Common myeloid progenitor, CD34-positive (primary cell): ENCODE measurements at regions not wholly inside any gene's neighbourhood (a gene's known extent, or its start where the extent isn't known, plus 50 kb on each side); places are given as distances from the start of the nearest gene placed in this dataset.

Experiments
- CTCF ChIA-PET: fragments of 350-600 bp; sonication (Branson Sonifier 250); formaldehyde crosslinking; loops from one replicate; lab custom pipeline; 2021; ENCODE audit warnings: antibody characterized with exemption; lab: Charles Lee
- POLR2A ChIA-PET: fragments of 350-600 bp; sonication (Branson Sonifier 250); formaldehyde crosslinking; loops from one replicate; lab custom pipeline; 2021; ENCODE audit warnings: antibody characterized with exemption; lab: Charles Lee
- DNase-seq, 3 donors: peaks; one replicate each; pipeline versions ENCODE4 v3.0.0 to v3.0.0-alpha.2; 2013
- H3K27ac ChIP-seq, 2 experiments: 1 replicate in 1 of 2; 2 replicates in 1 of 2; pipeline ENCODE4 v1.7.0; 2013; ENCODE audit warnings: inconsistent platforms in 2 of 2, low read length in 2 of 2, mild to moderate bottlenecking in 2 of 2, low read depth in 1 of 2, moderate library complexity in 1 of 2; ENCODE audit not compliant: severe bottlenecking in 2 of 2, insufficient read depth in 1 of 2, poor library complexity in 1 of 2
- H3K27me3 ChIP-seq, 5 experiments: replicated peaks in 2 of 5; 1 replicate in 3 of 5; 2 replicates in 2 of 5; pipeline versions ENCODE4 v1.6.1 to v1.7.0; 2013; ENCODE audit warnings: low read length in 4 of 5, mild to moderate bottlenecking in 2 of 5, moderate library complexity in 2 of 5, inconsistent platforms in 1 of 5; ENCODE audit not compliant: insufficient read depth in 5 of 5, control insufficient read depth in 4 of 5
- H3K36me3 ChIP-seq, 4 experiments: 1 replicate in 2 of 4; 2 replicates in 2 of 4; pipeline versions ENCODE4 v1.6.1 to v1.7.0; 2013; ENCODE audit warnings: low read length in 3 of 4, control low read depth in 1 of 4, mild to moderate bottlenecking in 1 of 4; ENCODE audit not compliant: control insufficient read depth in 4 of 4, insufficient read depth in 4 of 4
- H3K4me1 ChIP-seq, 4 experiments: 1 replicate in 3 of 4; 2 replicates in 1 of 4; pipeline versions ENCODE4 v1.6.1 to v1.7.1; 2013; ENCODE audit warnings: low read length in 3 of 4, mild to moderate bottlenecking in 3 of 4, control low read depth in 1 of 4, inconsistent platforms in 1 of 4, moderate library complexity in 1 of 4; ENCODE audit not compliant: control insufficient read depth in 4 of 4, insufficient read depth in 4 of 4; ENCODE audit errors: control extremely low read depth in 1 of 4
- H3K4me3 ChIP-seq, 7 experiments: 1 replicate in 4 of 7; 2 replicates in 3 of 7; pipeline versions ENCODE4 v1.5.1 to v1.7.0; 2013; ENCODE audit warnings: mild to moderate bottlenecking in 7 of 7, low read length in 6 of 7, moderate library complexity in 6 of 7, inconsistent platforms in 2 of 7, low read depth in 2 of 7, control low read depth in 1 of 7; ENCODE audit not compliant: insufficient read depth in 4 of 7, control insufficient read depth in 1 of 7; ENCODE audit errors: extremely low read depth in 1 of 7
- H3K9me3 ChIP-seq, 5 experiments: 1 replicate in 4 of 5; 2 replicates in 1 of 5; pipeline versions ENCODE4 v1.6.1 to v1.7.1; 2013; ENCODE audit warnings: low read length in 4 of 5, mild to moderate bottlenecking in 2 of 5, inconsistent platforms in 1 of 5, low read depth in 1 of 5, moderate library complexity in 1 of 5; ENCODE audit not compliant: control insufficient read depth in 4 of 5, insufficient read depth in 2 of 5; ENCODE audit errors: control extremely low read depth in 1 of 5
- WGBS: methylation state at CpG from one replicate; pipeline ENCODE4 v1.1.5; 2013; ENCODE audit not compliant: insufficient coverage; 5-methylcytosine and 5-hydroxymethylcytosine counted together

DNA sequence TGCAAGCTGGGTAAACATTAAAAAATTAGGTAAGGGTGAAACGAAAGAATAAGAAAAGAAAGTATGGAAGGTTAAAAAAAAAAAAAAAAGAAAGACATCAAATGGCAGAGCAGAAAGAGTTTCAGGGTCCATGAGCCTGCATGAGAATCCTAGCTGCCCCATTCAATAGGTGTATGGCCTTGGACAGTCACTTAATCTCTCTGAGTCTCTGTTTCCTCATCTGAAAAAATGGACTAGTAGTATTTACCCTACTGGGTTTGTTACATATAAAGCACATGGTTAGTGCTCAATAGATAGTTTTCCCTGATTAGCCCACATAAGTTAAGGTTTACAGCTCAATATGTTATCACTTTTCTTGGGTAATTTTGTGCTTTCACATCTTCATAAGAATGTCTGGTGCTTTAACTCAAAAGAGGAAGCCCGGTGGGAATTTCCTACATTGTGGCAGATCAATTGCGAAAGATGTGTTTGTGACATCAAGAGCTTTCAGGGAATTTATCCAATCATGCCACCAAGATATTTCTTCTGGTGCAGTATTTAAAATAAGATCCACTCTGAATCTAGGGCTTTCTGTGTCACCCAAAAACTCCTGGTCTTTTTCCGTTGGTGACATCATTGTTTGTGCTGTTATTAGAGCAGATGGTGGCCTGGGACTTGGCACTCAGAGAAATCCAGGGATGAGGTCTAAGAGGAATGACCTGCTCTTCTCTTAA, 57.2 kb upstream of the UBE2E1 start:
- CTCF ChIA-PET: no interaction called here

DNA sequence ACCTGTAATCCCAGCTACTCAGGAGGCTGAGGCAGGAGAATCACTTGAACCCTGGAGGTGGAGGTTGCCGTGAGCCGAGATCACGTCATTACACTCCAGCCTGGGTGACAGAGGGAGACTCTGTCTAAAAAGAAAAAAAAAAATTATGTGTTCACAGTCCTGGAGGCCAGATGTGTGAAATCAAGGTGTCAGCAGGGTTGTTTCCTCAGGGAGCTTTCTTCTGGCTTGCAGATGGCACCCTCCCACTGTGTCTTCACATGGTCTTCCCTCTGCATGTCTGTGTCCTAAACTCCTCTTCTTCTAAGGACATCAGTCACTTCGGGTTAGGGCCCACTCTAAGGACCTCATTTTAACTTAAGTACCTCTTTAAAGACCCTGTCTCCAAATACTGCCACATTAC, 56.1 kb upstream of the UBE2E1 start:
- Histone ChIP-seq H3K9me3 (no peaks in the 10 kb centered on the region), H3K4me3 (no peak overlapping the region), H3K27me3 (no peaks in the 10 kb centered on the region), H3K36me3 (no peaks in the 10 kb centered on the region), H3K27ac (no peak overlapping the region), H3K4me1 (peaks cover 0 to 30% (median 11%) of the 10 kb centered on the region in 4 experiments)
- CTCF ChIA-PET: interaction anchor here (0.6 kb wide), 1 partner anchor 667 kb away, joined by 3 read pairs; no protein-coding TSS in a partner anchor
- 98% methylated on average over 4 of the region's 4 CpGs for WGBS
- POLR2A ChIA-PET: no interaction called here
- DNase-seq: no peak

More for the DNA sequence above, 57.2 kb upstream of the UBE2E1 start:
- POLR2A ChIA-PET: no interaction called here
- Histone ChIP-seq H3K36me3 (no peaks in the 10 kb centered on the region), H3K27me3 (no peaks in the 10 kb centered on the region), H3K9me3 (no peaks in the 10 kb centered on the region), H3K4me1 (peaks cover 0 to 30% (median 11%) of the 10 kb centered on the region in 4 experiments), H3K27ac (no peak overlapping the region), H3K4me3 (no peak overlapping the region)
- DNase-seq: peak; percentile 73 to 90 (median 89)
- 50% methylated on average over 2 of the region's 4 CpGs for WGBS

DNA sequence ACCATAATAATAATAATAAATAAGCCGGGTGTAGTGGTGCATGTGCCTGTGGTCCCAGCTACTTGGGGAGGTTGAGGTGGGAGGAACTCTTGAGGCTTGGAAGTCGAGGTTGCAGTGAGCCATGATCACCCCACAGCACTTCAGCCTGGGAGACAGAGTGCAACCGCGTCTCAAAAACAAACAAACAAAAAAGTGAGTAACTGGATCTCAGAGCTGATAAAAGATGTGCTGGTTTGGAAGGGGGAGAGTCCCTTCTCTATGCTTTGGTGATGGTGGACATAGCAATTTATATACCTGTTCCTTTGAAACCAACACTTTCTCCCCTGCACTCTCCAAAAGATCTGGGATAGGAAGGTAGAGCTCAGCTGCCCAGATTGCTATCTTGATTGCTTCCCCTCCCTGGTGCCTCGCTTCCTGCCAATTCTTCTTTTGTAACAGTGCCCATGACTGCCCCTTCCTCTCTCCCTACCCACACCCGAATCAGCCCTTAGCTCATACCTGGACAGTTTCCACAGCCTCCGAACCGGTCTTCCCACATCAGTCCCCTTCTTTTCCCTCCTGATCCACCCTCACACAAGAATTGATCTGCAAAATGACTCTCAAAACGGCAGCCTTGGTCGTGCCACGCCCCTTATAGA, 55.1 kb upstream of the UBE2E1 start:
- Histone ChIP-seq H3K4me1 (peaks cover 0 to 30% (median 11%) of the 10 kb centered on the region in 4 experiments), H3K4me3 (peak overlapping the region in 1 of 7 experiments; percentile 11), H3K9me3 (no peaks in the 10 kb centered on the region), H3K36me3 (no peaks in the 10 kb centered on the region), H3K27me3 (no peaks in the 10 kb centered on the region), H3K27ac (no peak overlapping the region)
- 45% methylated on average over 10 of the region's 11 CpGs for WGBS
- POLR2A ChIA-PET: no interaction called here
- CTCF ChIA-PET: no interaction called here
- DNase-seq: no peak

DNA sequence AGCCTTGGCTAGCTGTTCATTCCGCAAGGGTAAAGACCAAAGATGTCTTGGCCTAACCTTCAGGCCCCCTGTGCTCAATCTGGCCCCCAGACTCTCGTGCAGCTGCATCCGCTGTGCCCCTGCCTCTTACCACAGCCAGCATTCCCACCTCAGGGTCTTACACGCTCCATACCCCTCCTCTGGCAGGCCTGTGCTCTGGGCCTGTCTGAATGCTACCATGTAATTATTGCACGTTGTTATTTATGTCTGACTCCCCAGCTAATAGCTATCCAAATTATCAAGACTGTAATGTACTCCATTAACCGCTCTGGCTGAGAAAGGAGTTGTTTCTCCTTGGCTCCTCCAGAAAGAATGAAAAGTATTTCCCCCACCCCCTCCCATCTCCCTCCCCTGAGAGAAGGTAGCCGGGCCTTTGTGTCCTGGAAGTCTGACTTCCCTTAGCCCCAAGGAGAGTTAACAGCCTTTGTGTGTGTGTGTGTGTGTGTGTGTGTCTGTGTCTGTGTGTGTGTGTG, 54.5 kb upstream of the UBE2E1 start:
- DNase-seq: no peak
- no peaks in the 10 kb centered on the region for H3K27me3 ChIP-seq
- ChIA-PET POLR2A (no interaction called here), CTCF (no interaction called here)
- H3K4me1 ChIP-seq: peaks cover 0 to 28% (median 11%) of the 10 kb centered on the region in 4 experiments
- H3K36me3 ChIP-seq: no peaks in the 10 kb centered on the region
- 84% methylated on average over 5 of the region's 7 CpGs for WGBS
- no peak overlapping the region for H3K4me3 ChIP-seq
- H3K27ac ChIP-seq: no peak overlapping the region
- no peaks in the 10 kb centered on the region for H3K9me3 ChIP-seq

DNA sequence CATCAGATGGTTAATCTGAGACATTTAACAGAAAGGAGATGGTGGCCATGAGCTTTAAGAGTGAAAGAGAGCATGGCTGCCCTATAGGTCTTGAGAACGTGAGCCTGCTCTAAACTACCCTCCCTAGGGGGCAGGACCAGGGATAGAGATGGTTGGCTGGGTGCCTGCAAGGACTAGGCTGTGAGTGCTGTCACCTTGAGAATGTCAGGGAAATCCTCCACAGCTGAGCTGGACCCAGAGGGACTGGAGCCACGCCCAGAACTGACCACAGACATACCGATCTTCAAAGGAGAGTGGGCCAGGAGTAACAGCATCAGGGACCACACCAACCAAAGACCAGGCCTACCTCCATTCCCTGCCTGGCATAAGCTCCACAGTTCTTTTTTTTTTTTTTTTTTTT, 53.6 kb upstream of the UBE2E1 start:
- H3K36me3 ChIP-seq: no peaks in the 10 kb centered on the region
- WGBS: 100% methylated on average over 2 of the region's 3 CpGs
- no peak overlapping the region for H3K4me3 ChIP-seq
- H3K27me3 ChIP-seq: no peaks in the 10 kb centered on the region
- no peak overlapping the region for H3K27ac ChIP-seq
- no peak for DNase-seq
- CTCF ChIA-PET: no interaction called here
- no peaks in the 10 kb centered on the region for H3K9me3 ChIP-seq
- POLR2A ChIA-PET: no interaction called here
- peaks cover 0 to 23% (median 10%) of the 10 kb centered on the region in 4 experiments for H3K4me1 ChIP-seq

DNA sequence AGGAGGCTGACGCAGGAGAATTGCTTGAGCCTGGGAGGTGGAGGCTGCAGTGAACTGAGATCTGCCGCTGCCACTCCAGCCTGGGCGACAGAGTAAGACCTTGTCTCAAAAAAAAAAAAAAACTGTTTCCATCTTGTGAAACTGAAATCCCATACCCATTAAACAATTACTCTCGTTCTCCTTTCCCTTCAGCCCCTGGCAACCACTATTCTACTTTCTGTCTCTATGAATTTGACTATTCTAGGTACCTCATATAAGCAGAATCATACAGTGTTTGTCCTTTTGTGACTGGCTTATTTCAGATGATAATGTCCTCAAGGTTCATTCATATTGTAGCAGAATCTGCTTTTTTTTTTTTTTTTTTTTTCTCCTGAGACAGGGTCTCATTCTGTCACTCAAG, 51.5 kb upstream of the UBE2E1 start:
- 100% methylated on average over 4 of the region's 4 CpGs for WGBS
- CTCF ChIA-PET: no interaction called here
- no peak overlapping the region for H3K4me3 ChIP-seq
- H3K4me1 ChIP-seq: peaks cover 0 to 7% (median 5%) of the 10 kb centered on the region in 4 experiments
- H3K27me3 ChIP-seq: no peaks in the 10 kb centered on the region
- H3K36me3 ChIP-seq: no peaks in the 10 kb centered on the region
- no peak for DNase-seq
- no peaks in the 10 kb centered on the region for H3K9me3 ChIP-seq
- no peak overlapping the region for H3K27ac ChIP-seq
- POLR2A ChIA-PET: no interaction called here
